Chondrocyte (in vitro differentiated cells): ENCODE measurements at regions not wholly inside any gene's neighbourhood (a gene's known extent, or its start where the extent isn't known, plus 50 kb on each side); places are given as distances from the start of the nearest gene placed in this dataset.

Experiments used
- DNase-seq: peaks from one replicate; pipeline ENCODE4 v3.0.0; 2021; ENCODE audit warnings: mixed read lengths, low spot score
- H3K27ac Mint-ChIP-seq: one replicate; pipeline ENCODE4 v1.8.0; 2021; ENCODE audit warnings: mild to moderate bottlenecking, moderate library complexity, mixed read lengths; ENCODE audit not compliant: unreplicated experiment
- H3K27me3 Mint-ChIP-seq: 2 replicates; pipeline ENCODE4 v1.8.0; 2021; ENCODE audit warnings: low read depth, mixed read lengths
- H3K36me3 Mint-ChIP-seq: 2 replicates; pipeline ENCODE4 v1.8.0; 2021; ENCODE audit warnings: low read depth, mixed read lengths
- H3K4me1 Mint-ChIP-seq: 2 replicates; pipeline ENCODE4 v1.8.0; 2021; ENCODE audit warnings: low read depth, mild to moderate bottlenecking, mixed read lengths
- H3K4me3 Mint-ChIP-seq: one replicate; pipeline ENCODE4 v1.8.0; 2021; ENCODE audit warnings: mild to moderate bottlenecking, moderate library complexity, mixed read lengths; ENCODE audit not compliant: unreplicated experiment
- H3K9me3 Mint-ChIP-seq: 2 replicates; pipeline ENCODE4 v1.8.0; 2021; ENCODE audit warnings: low read depth, mixed read lengths
- TF ChIP-seq, protein P1 (sequence below): fragments of 200-600 bp; sonication (generic); IDR thresholded peaks from 2 replicates; pipeline ENCODE4 v1.5.0; 2021; ENCODE audit warnings: antibody characterized with exemption, mild to moderate bottlenecking, moderate library complexity

DNA sequence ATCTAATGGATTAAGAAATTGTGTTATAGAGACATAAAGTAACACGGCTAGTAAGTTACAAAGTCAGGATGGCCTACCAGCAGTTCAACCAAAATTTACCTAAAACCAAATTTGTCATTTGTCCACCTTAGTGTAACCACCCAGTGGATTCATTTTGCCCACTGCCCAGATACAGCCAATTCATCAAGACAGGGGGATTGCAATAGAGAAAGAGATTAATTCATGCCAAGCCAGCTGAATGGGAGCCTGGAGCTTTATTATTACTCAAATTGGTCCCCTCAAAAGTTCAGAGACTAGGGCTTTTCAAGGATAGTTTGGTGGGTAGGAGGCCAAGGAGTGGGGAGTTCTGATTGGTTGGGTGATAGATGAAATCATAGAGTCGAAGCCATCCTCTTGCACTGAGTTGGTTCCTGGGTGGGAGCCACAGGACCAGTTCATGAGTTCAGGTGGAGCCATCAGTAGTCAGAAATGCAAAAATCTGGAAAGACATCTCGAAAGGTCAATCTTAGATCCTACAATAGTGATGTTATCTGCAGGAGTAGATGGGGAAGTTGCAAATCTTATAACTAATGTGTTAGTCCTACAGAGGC, 304.2 kb upstream of the CADM1 start:
- DNase-seq = no peak
- Mint-ChIP-seq H3K36me3 (peaks cover 4% of the 10 kb centered on the region), H3K27me3 (peaks cover 5% of the 10 kb centered on the region), H3K4me1 (no peaks in the 10 kb centered on the region), H3K9me3 (peaks cover 23% of the 10 kb centered on the region), H3K4me3 (no peak overlapping the region), H3K27ac (no peak overlapping the region)
- TF ChIP-seq, protein P1, sequence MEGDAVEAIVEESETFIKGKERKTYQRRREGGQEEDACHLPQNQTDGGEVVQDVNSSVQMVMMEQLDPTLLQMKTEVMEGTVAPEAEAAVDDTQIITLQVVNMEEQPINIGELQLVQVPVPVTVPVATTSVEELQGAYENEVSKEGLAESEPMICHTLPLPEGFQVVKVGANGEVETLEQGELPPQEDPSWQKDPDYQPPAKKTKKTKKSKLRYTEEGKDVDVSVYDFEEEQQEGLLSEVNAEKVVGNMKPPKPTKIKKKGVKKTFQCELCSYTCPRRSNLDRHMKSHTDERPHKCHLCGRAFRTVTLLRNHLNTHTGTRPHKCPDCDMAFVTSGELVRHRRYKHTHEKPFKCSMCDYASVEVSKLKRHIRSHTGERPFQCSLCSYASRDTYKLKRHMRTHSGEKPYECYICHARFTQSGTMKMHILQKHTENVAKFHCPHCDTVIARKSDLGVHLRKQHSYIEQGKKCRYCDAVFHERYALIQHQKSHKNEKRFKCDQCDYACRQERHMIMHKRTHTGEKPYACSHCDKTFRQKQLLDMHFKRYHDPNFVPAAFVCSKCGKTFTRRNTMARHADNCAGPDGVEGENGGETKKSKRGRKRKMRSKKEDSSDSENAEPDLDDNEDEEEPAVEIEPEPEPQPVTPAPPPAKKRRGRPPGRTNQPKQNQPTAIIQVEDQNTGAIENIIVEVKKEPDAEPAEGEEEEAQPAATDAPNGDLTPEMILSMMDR = no peak

DNA sequence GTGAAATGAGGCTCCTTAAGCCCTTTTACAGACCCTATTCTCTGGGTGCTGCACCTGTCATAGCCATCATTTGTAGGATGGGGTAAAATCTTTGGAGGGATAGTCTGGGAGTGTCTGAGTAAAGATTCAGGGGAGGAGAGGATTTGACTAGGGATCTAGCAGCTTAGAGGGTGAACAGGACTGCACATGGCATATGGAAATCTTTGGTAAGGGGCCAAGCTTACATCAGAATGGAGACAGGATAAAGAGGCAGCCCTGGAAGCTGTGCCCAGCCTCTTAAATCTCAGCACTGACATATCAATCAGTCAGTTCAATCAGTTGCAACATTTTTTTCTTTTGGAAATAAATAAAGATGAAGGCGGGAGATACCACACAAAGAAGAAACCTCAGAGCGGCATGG, 301.8 kb upstream of the CADM1 start:
- Mint-ChIP-seq H3K4me1 (no peaks in the 10 kb centered on the region), H3K27me3 (peaks cover 5% of the 10 kb centered on the region), H3K27ac (no peak overlapping the region), H3K4me3 (no peak overlapping the region), H3K36me3 (peaks cover 4% of the 10 kb centered on the region), H3K9me3 (peaks cover 18% of the 10 kb centered on the region)
- TF ChIP-seq, protein P1 = no peak
- no peak for DNase-seq

DNA sequence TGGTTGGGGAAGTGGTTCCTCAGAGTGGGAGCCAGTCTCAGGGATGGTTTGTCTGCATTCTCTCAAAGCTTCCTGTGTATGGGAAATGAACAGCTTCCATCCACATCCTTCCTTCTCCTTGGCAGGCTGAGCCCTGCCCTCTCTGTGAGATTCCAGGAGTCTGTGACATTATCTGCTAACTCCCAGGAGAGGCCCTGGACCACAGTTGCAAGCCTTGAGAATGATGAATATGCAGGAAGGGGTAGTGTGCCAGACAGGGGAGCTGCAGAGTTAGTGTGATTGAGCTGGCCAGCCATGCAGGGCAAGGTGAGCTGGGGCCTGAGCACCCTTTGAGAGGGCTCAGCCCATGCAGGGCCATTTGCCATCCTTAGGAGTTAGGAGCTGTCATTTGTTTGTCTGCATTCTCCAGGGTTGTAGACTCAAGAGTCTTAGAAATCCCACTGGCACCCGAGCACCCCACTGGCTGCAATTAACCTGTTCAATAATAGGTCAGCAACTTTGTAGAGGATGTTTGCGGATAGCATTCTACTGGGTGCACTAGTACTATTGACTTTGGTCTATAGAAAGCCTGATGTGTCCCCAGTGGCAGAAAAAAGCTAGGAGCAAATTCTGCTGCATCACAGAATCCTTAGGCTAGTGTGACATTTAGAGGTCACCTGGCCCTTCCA, 299.0 kb upstream of the CADM1 start:
- H3K27me3 Mint-ChIP-seq = peaks cover 7% of the 10 kb centered on the region
- H3K27ac Mint-ChIP-seq = no peak overlapping the region
- no peak for DNase-seq
- no peak overlapping the region for H3K4me3 Mint-ChIP-seq
- no peaks in the 10 kb centered on the region for H3K4me1 Mint-ChIP-seq
- H3K9me3 Mint-ChIP-seq = peaks cover 3% of the 10 kb centered on the region
- TF ChIP-seq, protein P1 = no peak
- no peaks in the 10 kb centered on the region for H3K36me3 Mint-ChIP-seq

- Mint-ChIP-seq H3K4me1 (no peaks in the 10 kb centered on the region), H3K4me3 (no peak overlapping the region), H3K27ac (no peak overlapping the region), H3K27me3 (peaks cover 11% of the 10 kb centered on the region), H3K36me3 (no peaks in the 10 kb centered on the region), H3K9me3 (peaks cover under 1% of the 10 kb centered on the region)
- no peak for DNase-seq
- TF ChIP-seq, protein P1 = no peak
Observed at GRCh38 chr11:115802641-115803040, 298.4 kb upstream of the CADM1 start.

- peaks cover 1% of the 10 kb centered on the region for H3K36me3 Mint-ChIP-seq
- TF ChIP-seq, protein P1 = no peak
- H3K4me1 Mint-ChIP-seq = no peaks in the 10 kb centered on the region
- DNase-seq = no peak
- peaks cover 11% of the 10 kb centered on the region for H3K27me3 Mint-ChIP-seq
- H3K9me3 Mint-ChIP-seq = peaks cover 5% of the 10 kb centered on the region
- no peak overlapping the region for H3K27ac Mint-ChIP-seq
- no peak overlapping the region for H3K4me3 Mint-ChIP-seq
Observed at GRCh38 chr11:115792903-115793302, 288.7 kb upstream of the CADM1 start.
